HG02943 (cell line): ENCODE measurements at regions not wholly inside any gene's neighbourhood (a gene's known extent, or its start where the extent isn't known, plus 50 kb on each side); places are given as distances from the start of the nearest gene placed in this dataset.
"Not testable (repeated sequence)": the region's sequence is repeated elsewhere in the genome, so short reads cannot be mapped to it uniquely, and the experiment has no call there.

ENCODE experiments used
- ATAC-seq: cut with Tn5 transposase; IDR thresholded peaks from one replicate; pipeline ENCODE4 v1.9.1; 2021; ENCODE audit warnings: mild to moderate bottlenecking, low read depth, moderate library complexity; ENCODE audit not compliant: unreplicated experiment

DNA sequence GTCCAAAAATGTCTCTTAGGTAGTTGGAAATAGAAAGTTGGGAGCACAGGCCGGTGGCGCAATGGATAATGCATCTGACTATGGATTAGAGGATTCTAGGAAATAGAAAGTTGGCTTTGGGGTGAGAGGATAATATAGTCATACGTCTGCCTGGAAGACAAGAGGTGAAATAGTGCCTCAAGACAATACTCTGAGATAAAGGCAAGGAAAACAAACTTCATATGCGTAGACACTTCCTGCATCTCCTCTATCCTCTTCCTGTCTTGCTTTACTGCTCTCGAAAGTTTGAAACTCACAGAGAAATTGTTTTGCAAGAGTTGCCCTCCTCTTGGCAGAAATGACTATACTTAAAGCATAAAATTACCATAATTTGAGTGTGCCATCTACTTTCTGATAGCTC is 153.2 kb upstream of the FBXL7 start:
- no peak for ATAC-seq

DNA sequence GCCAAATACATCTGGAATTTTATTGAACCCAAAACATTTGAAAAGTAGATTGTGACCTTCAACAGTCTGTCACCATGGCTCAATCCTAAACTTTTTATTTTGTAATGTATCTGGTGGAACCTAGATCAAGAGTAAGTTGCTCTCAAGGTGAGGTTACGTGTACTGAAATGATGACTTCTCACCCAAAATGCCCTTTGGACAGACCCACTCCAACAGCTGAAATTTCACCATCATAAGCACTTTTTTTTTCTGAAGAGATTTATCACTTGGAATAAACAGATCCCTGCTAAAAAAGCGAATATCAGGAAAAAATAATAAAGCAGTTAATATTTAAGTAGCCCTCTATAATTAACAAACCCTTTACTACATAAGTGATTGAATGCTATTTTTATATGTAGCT is 155.0 kb upstream of the FBXL7 start:
- ATAC-seq = no peak

DNA sequence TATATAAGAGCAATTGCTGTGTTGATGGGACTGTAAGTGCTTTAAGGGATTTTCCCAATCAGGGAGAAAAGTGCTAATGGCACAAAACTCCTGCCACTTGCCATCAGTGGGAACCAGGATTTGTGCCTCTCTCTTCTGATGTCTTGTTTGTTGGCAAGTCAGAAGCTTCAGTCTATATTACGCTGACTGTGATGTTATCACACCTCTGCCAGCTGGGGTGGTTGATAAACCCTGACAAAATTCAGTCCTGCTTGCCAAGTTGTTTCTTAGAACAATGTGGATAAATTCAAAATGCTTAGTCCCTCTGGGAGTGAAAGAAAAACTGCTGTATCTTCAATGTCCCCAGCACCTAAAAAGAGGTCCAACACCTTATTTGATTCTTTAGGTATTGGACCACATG is 161.4 kb upstream of the FBXL7 start:
- no peak for ATAC-seq

DNA sequence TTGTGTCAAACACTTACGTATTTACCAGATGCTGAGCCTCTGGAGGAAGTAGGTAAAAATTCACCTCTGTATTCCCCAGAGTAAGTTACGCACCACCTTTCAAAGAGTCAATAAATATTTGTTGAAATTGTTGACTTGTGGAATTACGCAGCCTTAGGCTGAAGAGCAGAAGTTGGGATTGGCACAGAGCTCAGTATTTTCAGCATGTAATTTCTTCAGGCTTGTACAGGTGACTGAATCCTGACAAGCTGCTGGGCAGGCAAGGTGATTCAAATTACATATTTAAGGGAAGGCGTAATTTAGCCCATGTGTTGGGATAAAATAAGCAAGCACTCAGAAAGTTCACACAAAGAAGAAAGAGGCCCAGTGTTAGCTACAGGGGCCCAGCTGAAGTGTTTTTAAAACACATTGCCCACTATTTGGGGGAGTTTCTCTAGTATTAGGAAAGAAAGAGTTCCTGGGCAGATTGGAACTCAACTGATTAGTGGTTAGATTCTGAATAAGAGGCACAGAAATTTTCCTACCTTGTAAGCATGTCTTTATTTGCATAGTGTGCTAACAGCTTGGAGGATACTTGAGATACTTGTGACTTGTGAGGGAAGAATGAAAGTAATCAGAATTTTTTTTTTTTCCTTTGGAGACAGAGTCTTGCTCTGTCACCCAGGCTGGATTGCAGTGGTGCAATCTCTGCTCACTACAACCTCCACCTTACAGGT is 165.3 kb upstream of the FBXL7 start:
- ATAC-seq = no peak

DNA sequence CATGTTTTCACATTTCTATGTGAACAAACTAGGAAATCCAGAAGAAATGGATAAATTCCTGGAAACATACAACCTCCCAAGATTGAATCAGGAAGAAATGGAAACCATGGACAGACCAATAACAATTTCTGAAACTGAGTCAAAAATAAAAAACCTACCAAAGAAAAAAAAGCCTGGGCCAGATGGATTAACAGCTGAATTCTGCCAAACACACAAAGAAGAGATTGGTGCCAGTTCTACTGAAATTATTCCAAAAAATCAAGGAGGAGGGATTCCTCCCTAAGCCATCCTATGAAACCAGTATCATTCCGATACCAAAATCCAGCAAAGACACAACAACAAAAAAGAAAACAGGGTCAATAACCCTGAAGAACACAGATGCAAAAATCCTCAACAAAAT is 166.9 kb upstream of the FBXL7 start:
- no peak for ATAC-seq

DNA sequence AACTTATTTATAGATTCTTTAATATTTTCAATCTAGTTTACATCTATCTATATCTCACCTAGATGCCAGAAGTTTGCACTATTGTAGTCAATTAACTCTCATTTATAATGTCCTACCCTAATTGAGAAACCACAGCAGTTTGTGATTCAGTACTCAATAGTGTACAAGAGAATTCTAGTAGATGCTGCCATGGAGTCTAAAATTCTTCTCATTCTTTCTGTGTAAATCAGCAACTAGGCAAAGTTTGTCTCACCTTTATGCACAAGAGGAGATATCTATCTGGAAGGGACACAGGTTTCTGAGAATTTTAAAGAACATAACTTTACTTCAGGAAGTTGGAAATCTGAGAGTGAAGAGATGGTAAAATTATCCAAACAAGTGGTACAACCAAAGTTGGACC is 173.0 kb upstream of the FBXL7 start:
- no peak for ATAC-seq

DNA sequence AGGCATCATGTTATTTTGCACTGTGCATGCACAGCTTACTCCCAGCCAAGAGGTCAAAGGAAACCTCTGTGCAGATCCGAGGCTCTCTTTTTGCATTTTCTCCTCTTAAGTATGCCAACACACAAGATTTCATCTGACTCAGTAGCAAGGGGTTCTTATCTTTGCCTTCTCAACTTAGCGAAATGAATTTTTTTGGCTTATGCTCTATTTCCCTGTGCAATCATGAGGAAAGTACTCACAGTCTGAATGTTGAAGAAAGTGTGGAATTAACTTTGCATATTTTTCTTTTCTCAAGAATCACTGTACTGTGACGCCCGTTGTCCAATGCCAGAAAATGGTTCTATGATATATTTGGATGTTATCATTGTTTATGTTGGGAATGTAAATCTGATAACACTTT is 173.5 kb upstream of the FBXL7 start:
- ATAC-seq = no peak

DNA sequence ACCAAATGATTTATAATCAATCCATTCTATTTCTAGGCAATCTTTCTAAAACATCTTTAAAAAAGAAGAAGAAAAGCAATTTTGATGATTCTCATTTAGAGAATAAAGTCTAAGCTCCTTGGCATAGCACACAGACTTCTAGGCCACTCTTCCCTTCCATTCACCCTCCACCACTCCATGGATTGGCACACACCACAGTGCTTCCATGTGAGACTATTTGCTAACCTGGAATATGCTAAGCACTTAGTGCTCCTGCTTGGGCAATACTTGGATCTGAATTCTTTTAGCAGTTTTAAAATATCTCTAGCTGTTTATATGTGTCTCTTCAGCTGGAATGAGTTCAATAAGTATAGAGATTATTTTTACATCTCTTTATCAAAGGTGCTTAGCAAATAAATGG is 177.6 kb upstream of the FBXL7 start:
- ATAC-seq = no peak

DNA sequence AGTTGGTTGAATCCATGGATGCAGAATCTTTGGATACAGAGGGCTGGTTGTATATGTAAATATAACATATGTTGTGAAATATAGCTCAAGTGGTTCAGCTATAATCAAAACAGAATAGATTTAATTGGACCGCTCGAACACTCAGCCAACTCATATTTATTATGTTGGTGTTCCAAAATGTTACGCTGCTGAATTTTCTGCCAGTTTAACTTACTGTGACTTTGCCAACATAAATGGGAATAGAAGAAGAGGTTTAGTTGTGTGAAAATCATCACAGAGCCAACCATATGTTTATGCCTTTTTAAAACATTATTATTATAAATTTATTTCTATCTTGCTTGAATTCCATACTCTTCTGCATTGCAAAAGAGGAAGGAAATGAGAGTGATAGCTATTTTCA is 178.2 kb upstream of the FBXL7 start:
- no peak for ATAC-seq

DNA sequence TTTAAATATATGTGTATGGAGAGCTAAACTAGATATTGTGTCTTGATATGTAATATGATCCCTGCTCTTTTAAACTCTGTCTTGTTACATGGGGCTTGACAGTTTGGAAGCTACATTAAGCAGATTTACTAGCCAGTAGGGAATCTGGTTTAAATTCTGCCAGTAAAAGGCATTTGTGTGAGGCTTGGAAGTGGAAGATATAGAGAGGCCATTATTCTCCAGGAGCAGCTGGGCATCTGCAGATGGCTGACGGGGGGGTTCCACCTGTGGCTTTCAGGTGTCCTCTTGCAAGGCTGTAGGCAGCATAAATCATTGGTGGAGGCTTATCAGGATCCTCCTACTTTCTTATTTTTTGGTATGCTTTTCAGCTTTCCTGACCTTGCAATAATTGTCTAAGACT is 179.1 kb upstream of the FBXL7 start:
- no peak for ATAC-seq

DNA sequence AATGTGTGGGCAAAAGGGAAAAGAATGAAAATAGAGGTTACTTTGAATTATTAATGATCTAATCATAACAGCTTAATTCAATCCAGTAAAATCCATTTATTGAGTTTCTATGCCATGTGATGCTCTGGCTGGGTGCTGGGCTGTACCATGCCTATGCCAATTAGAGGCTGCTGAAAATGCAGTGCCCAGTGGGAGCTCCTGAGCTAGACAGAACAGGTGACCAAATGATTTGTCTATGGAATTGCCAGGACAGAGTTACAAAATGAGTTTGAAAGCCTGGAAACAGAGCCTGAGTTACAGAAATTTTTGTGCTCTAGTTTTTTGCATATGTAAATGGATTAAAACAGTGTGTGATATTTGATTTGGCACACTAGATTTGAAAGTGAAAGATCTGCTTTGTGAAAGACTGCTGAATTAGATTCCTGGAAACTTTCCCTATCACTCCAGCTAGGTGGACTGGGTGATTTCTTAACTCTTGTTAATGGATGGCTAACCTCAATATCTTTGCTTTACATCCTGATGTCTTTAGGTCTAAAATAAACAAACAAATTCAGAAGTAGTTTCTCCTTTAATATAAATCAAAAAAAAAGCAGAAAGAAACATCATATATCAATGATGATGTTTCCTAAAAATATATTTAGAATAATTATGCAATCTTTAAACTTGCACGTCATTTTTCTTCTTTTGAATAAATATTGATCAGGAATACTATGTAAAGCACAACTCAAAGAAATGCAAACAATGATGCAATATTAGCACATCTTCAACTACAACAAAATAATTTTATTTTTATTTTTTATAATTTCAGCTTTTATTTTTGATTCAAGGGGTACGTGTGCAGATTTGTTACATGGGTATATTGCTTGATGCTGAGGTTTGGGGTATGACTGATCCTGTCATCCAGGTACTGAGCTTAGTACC is 194.8 kb upstream of the FBXL7 start:
- ATAC-seq = no peak

DNA sequence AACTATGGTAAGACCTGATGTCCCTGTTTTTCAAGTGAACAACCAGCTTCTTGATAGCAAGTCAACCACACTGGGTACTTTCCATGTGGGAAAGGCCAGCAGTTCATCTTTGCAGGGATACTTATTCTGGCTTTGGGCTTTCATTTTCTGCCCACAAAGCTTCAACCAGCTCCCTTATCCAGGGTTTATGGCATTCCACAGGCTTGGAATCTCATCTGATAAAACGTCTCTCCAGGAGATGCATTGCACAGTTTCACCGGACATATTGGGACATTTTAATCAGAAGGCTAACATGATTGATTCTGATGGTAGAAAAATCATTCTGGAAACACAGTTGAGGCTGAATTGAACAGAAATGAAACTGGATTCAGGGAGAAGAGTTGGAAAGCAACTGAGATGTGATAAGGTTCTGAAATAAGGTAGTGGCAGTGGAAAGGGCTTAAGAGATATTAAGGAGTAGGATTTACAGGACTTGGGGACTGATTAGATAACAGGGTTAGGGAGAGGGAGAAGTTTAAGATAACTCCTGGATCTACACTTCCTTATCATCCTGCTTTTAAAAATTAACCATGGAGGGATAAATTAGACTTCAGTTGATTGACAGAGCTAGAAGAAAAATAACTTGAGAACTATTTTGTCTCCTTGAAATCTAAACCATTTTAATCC is 195.8 kb upstream of the FBXL7 start:
- no peak for ATAC-seq

DNA sequence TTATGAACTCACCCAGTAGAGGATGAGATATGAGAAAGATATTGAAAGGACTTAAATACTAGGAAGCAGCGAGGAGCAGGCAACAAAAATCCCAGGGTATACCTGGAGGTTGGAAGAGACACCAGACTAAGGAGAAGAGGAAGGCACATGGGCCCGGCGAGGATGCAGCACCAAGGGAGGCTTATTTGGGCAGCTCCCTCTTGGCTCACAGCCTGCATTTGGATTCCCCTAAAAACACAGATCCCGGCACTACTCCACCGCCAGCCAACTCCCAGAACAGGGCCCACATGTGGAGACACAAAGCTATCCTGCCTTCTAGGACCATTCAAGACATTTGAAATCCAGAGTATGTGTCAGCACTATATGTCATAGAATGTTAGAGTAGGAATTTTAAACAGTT is 199.8 kb upstream of the FBXL7 start:
- ATAC-seq = no peak

DNA sequence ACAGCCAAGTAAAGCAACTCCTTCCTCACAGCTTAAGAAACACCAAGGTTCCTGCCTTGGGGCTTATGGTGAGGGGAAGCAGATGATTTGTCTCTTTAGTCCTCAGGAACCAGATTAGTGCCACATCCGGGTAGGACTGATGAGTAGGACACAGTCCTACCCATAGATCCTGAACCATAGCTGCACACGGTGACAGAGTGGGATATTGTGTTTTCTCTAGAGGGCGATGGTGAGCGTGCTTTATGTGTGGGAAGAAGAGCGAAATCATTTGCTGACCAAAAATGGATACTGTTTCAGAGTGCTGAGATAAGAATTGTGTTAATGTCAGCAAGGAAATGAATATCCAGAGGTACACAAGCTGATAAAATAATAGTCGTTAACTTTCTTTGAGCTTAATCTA is 209.0 kb upstream of the FBXL7 start:
- ATAC-seq = no peak

DNA sequence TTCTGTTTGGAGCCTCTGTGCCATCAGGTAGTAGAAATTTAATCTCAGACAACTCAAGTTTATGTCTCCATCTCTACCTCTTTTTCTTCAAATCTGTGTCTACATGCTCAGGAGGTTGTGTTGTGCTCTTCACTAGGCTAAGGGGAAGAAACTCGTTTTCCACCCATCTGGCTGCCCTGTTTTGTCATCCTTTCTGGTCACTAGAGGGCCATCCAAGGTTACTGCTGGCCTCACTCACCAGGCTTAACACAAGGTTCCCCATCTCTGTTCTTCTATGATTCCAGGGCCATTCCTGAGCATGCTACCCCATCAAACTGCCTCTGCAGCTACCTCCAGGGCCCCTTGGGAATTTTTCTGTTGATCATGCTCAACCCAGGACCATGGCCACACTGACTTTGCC is 213.3 kb upstream of the FBXL7 start:
- no peak for ATAC-seq

DNA sequence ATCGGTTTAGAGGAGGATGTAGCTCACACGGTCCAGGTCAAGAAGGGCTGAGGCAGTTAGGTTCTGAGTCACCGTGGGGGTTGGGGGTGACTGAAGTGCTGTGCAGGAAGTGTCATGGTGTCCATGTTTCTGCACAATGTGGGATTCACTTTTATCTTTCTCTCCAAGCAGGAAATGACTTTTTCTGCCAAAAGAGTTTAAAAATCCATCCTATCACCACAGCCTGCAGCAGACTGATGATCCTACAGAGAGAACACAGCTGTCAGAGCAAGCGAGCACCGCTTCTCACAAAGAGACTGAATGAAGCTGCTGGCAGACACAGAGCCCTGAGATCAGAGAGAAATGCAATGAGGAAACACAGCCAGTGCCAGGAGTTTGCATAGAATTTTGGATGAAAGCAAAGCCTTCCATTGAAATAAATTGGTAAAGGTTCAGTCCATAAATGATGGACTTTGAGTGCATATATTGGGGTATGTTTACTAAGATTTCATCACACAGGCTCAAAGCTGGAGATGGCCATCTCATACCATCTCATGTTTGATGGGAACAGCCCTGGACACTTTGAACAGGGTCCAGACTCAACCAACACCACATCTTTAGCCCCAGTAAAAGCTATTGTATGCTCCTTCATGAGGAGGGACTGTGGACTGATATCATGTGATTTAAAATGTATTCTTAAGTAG is 213.9 kb upstream of the FBXL7 start:
- no peak for ATAC-seq

DNA sequence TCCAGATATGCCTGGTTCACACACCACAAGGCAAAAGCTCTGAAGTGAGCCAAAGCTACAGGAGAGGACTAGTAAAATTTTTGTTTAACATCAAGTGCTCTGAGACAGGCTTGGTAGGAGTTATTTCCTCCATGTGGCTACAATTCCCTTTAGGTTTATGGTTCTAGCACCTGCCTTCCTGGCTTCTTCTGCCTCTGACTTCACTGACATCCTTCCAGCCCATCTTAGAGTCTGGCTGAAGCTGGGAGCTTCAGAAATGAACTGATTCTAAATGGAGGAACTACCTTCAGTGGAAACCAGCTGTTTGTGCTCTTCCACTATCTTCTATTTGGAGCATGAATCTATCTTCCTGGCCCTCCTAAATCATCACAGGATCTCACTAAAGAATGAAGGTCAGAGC is 215.3 kb upstream of the FBXL7 start:
- ATAC-seq = no peak

DNA sequence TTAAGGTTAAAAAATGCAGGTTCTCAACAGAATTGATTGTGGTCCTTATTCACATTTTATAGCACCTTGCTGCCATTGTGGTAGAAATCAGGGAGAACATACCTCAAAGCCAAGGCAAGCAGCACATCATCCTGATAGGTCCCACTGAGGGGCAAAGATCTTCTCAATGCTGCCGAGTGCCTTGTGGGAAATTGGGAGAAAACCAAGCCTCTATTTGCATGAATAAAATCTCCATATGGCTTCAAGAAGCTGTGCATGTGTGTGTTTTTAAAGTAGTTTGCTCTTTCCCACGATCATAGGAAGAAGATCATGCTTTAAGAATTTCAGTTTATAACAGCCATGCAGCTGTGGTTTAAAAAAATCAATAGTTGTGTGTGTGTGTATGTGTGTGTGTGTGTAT is 216.9 kb upstream of the FBXL7 start:
- no peak for ATAC-seq

DNA sequence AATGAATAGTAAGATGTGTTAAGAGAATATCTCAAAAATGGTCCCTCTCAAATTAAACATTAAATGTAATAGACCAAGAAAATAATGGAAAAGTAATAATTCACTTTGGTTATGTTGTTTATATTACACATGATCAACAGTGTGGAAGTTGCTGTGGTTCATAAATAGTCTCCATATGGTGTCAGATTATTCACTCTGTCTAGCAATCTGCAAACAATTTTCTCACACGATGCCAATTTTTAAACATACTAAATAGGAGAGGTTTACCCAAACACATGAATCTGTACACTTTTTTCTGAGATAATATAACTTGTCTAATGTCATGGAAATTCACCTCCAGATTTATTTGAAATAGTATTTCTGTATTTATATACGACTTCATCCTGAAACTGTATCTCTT is 217.4 kb upstream of the FBXL7 start:
- no peak for ATAC-seq

DNA sequence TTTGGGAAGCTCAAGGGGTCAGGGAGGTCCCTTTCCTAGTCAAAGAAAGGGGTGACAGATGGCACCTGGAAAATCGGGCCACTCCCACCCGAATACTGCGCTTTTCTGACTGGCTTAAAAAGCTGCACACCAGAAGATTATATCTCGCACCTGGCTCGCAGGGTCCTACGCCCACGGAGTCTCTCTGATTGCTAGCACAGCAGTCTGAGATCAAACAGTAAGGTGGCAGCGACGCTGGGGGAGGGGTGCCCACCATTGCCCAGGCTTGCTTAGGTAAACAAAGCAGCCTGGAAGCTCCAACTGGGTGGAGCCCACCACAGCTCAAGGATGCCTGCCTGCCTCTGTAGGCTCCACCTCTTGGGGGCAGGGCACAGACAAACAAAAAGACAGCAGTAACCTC is 228.4 kb upstream of the FBXL7 start:
- ATAC-seq = not testable (repeated sequence)

DNA sequence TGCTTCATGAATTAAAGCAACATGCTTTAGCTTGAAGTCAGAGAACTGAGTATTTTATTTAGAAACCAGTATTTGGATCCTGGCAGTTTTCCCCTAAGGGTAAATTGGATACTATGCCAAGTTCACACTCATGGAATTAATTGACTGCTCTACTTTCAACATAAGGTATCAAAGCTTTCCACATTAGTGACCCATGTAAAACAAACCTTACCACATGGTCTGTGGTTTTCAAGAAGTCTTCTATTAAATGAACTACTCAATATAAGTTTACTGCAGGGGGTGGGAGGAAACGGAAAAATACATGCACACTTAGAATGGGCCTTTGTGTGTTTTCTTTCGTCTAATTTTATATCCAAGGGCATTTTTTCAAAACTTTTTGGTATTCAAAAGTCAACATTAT is 232.0 kb upstream of the FBXL7 start:
- no peak for ATAC-seq
